Chondrocyte (in vitro differentiated cells): ENCODE measurements at regions not wholly inside any gene's neighbourhood (a gene's known extent, or its start where the extent isn't known, plus 50 kb on each side); places are given as distances from the start of the nearest gene placed in this dataset.

Experiments
- DNase-seq: peaks from one replicate; pipeline ENCODE4 v3.0.0; 2021; ENCODE audit warnings: mixed read lengths, low spot score
- H3K27ac Mint-ChIP-seq: one replicate; pipeline ENCODE4 v1.8.0; 2021; ENCODE audit warnings: mild to moderate bottlenecking, moderate library complexity, mixed read lengths; ENCODE audit not compliant: unreplicated experiment
- H3K27me3 Mint-ChIP-seq: 2 replicates; pipeline ENCODE4 v1.8.0; 2021; ENCODE audit warnings: low read depth, mixed read lengths
- H3K36me3 Mint-ChIP-seq: 2 replicates; pipeline ENCODE4 v1.8.0; 2021; ENCODE audit warnings: low read depth, mixed read lengths
- H3K4me1 Mint-ChIP-seq: 2 replicates; pipeline ENCODE4 v1.8.0; 2021; ENCODE audit warnings: low read depth, mild to moderate bottlenecking, mixed read lengths
- H3K4me3 Mint-ChIP-seq: one replicate; pipeline ENCODE4 v1.8.0; 2021; ENCODE audit warnings: mild to moderate bottlenecking, moderate library complexity, mixed read lengths; ENCODE audit not compliant: unreplicated experiment
- H3K9me3 Mint-ChIP-seq: 2 replicates; pipeline ENCODE4 v1.8.0; 2021; ENCODE audit warnings: low read depth, mixed read lengths
- CTCF ChIP-seq: fragments of 200-600 bp; sonication (generic); IDR thresholded peaks from 2 replicates; pipeline ENCODE4 v1.5.0; 2021; ENCODE audit warnings: antibody characterized with exemption, mild to moderate bottlenecking, moderate library complexity

DNA sequence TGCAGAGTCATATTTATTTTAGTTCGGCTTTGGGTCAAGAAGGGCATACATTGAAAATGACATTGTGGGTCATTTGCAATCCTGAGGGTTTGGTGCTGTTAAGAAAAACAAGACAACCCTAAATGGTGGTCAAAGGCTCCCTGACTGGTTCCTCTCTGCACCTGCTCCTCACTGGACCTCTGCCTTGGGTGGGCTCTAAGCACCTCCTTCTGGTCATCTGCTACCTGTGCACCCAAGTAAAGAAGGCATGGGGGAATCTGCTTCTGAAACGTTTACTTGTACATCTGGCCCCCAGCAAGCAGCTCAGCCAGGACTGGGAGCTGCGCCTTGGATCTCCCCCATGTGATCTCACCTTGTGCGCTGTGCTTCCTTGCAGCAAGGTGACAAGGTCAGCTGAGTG lies 55.2 kb upstream of the MAL start:
- TF ChIP-seq CTCF: no peak
- no peaks in the 10 kb centered on the region for H3K4me1 Mint-ChIP-seq
- no peak overlapping the region for H3K27ac Mint-ChIP-seq
- H3K36me3 Mint-ChIP-seq: no peaks in the 10 kb centered on the region
- peaks cover 44% of the 10 kb centered on the region for H3K27me3 Mint-ChIP-seq
- H3K4me3 Mint-ChIP-seq: no peak overlapping the region
- DNase-seq: no peak
- no peaks in the 10 kb centered on the region for H3K9me3 Mint-ChIP-seq
